DMS 273 treated with DMSO at 0.1 percent for 48 hours (cell line): ENCODE measurements at regions not wholly inside any gene's neighbourhood (a gene's known extent, or its start where the extent isn't known, plus 50 kb on each side); places are given as distances from the start of the nearest gene placed in this dataset.

Experiments
- DNase-seq: peaks from one replicate; lab custom pipeline; 2025; lab: John Stamatoyannopoulos, UW

- DNase-seq: no peak
These were observed 1213.7 kb downstream of the KCNT2 start for GRCh38 chr1:195394567-195394966.

- DNase-seq: no peak
These were observed 1232.0 kb downstream of the KCNT2 start for GRCh38 chr1:195376190-195376589.

GRCh38 chr1:195373856-195374255 lies 1234.4 kb downstream of the KCNT2 start:
- DNase-seq: no peak

- DNase-seq: no peak
These were observed 1263.1 kb downstream of the KCNT2 start for GRCh38 chr1:195345149-195345548.

- DNase-seq: no peak
These were observed 1270.6 kb downstream of the KCNT2 start for GRCh38 chr1:195337646-195338045.

GRCh38 chr1:195336812-195337211 lies 1271.4 kb downstream of the KCNT2 start:
- no peak for DNase-seq

- no peak for DNase-seq
These were observed 1272.7 kb downstream of the KCNT2 start for GRCh38 chr1:195335541-195335940.

- no peak for DNase-seq
These were observed 1276.1 kb downstream of the KCNT2 start for GRCh38 chr1:195332102-195332501.

GRCh38 chr1:195328681-195329080 lies 1279.6 kb downstream of the KCNT2 start:
- DNase-seq: no peak

- DNase-seq: no peak
These were observed 1280.1 kb downstream of the KCNT2 start for GRCh38 chr1:195328102-195328501.

- DNase-seq: no peak
These were observed 1280.9 kb downstream of the KCNT2 start for GRCh38 chr1:195327361-195327760.

- no peak for DNase-seq
These were observed 1281.9 kb downstream of the KCNT2 start for GRCh38 chr1:195326325-195326724.

GRCh38 chr1:195325181-195325580 lies 1283.1 kb downstream of the KCNT2 start:
- DNase-seq: no peak

- no peak for DNase-seq
These were observed 1302.0 kb downstream of the KCNT2 start for GRCh38 chr1:195306281-195306680.

GRCh38 chr1:195294911-195295310 lies 1313.3 kb downstream of the KCNT2 start:
- DNase-seq: no peak

GRCh38 chr1:195278644-195279043 lies 1329.6 kb downstream of the KCNT2 start:
- no peak for DNase-seq

- no peak for DNase-seq
These were observed 1332.5 kb downstream of the KCNT2 start for GRCh38 chr1:195275710-195276109.

GRCh38 chr1:195251900-195252299 lies 1356.3 kb downstream of the KCNT2 start:
- DNase-seq: no peak

GRCh38 chr1:195243492-195243891 lies 1364.7 kb downstream of the KCNT2 start:
- DNase-seq: no peak

GRCh38 chr1:195241066-195241465 lies 1367.2 kb downstream of the KCNT2 start:
- DNase-seq: no peak

GRCh38 chr1:195238313-195238712 lies 1369.9 kb downstream of the KCNT2 start:
- DNase-seq: no peak

- no peak for DNase-seq
These were observed 1371.0 kb downstream of the KCNT2 start for GRCh38 chr1:195236991-195237889.

GRCh38 chr1:195218428-195219212 lies 1389.6 kb downstream of the KCNT2 start:
- no peak for DNase-seq
